Esophagus squamous epithelium (tissue), 4 donors: ENCODE measurements at regions not wholly inside any gene's neighbourhood (a gene's known extent, or its start where the extent isn't known, plus 50 kb on each side); places are given as distances from the start of the nearest gene placed in this dataset.

ENCODE experiments used
- POLR2A ChIP-seq, 4 donors: fragments of 450-650 bp; IDR thresholded peaks; one replicate each; pipeline ENCODE4 v1.6.1; 2017; ENCODE audit warnings: antibody characterized with exemption in 4 of 4, mild to moderate bottlenecking in 4 of 4, moderate library complexity in 3 of 4
- TF ChIP-seq, protein P1 (sequence below), 6 experiments: fragments of 450-650 bp in 4 of 6; fragments of 200-600 bp in 2 of 6; sonication (generic) in 2 of 6; IDR thresholded peaks; one replicate each; pipeline ENCODE4 v1.5.1; 2016 to 2019; ENCODE audit warnings: antibody characterized with exemption in 6 of 6, mild to moderate bottlenecking in 4 of 6, moderate library complexity in 4 of 6

DNA sequence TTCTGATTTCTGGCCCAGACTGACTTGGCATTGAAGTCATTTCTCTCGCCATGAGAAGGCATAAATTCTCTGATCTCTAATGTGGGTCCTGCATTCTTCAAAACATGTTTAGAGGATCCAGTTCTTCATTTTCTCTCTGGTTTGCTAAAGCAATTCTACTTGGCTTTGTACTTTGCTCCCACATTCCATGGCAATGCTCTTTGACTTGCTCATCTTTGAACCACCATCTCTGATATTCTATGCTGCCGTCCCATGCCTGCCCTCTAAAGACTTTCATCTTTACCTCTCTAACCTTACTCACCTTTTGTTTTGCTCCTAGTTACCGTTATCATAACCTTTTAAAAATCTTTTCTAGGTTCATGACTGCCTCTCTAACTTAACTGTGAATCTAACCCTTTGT, 366.9 kb downstream of the KIF4B start:
- TF ChIP-seq, protein P1, sequence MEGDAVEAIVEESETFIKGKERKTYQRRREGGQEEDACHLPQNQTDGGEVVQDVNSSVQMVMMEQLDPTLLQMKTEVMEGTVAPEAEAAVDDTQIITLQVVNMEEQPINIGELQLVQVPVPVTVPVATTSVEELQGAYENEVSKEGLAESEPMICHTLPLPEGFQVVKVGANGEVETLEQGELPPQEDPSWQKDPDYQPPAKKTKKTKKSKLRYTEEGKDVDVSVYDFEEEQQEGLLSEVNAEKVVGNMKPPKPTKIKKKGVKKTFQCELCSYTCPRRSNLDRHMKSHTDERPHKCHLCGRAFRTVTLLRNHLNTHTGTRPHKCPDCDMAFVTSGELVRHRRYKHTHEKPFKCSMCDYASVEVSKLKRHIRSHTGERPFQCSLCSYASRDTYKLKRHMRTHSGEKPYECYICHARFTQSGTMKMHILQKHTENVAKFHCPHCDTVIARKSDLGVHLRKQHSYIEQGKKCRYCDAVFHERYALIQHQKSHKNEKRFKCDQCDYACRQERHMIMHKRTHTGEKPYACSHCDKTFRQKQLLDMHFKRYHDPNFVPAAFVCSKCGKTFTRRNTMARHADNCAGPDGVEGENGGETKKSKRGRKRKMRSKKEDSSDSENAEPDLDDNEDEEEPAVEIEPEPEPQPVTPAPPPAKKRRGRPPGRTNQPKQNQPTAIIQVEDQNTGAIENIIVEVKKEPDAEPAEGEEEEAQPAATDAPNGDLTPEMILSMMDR (IDR thresholded peaks at IDR 0.05), result no peak
- no peak for TF ChIP-seq POLR2A (IDR thresholded peaks at IDR 0.05)
